NCI-H1694 treated with DMSO at 0.1 percent for 48 hours (cell line): ENCODE measurements at regions not wholly inside any gene's neighbourhood (a gene's known extent, or its start where the extent isn't known, plus 50 kb on each side); places are given as distances from the start of the nearest gene placed in this dataset.
"Not testable (repeated sequence)": the region's sequence is repeated elsewhere in the genome, so short reads cannot be mapped to it uniquely, and the experiment has no call there.

Source experiments
- DNase-seq: peaks from one replicate; lab custom pipeline; 2025; lab: John Stamatoyannopoulos, UW

DNA sequence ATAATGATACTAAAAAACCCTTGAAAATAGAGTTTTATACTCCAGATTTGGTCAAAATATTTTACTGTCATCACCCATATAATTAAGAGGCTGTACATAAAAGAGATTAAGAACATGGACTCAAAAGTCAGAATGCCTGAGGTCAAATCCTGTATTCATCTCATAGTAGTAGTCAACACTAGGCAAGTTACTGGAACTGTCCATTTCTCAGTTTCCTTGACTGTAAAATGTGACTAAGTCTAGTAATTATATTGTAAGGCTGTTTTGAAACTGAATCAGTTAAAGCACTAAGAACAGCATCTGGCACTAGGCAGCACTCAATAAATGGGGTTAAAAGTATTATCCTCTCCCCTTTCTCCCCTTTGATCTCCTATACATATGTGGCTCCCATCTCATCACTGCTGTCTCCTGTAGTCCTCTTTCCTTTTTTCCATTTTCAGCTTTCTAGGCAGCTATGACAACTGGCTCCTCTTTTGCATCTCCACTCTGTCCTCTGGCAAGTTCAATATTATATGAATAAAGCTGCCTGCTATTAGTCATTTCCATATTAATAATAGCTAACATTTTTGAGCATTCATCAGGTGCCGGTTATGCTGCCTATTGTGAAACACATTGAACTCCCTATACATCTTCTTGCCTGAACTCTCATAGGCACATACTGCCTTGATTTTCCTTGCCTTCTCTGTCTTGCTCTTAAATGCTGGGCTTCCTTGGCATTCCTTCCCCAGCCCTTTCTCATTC is 185.8 kb upstream of the NREP start:
- no peak for DNase-seq

- no peak for DNase-seq
Measured at GRCh38 chr5:111942201-111942600, 185.2 kb upstream of the NREP start.

DNA sequence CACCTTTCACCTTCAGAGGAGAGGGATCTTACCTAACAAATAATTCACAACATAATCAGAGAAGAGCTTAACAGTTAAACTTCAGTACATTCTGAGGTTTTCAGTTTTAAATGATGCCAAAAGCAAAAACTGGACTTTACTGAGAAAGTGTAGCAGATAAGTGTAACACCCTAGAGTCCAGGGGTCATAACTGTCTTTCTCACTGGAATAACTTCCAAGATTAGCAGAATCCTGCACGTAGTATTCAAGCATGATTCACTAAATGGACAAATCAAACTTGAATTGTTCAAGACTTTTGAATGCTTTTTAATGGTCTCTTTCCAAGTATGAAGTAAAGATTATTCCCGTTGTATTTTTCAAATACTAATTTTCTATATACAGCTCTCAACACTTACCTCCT is 180.1 kb upstream of the NREP start:
- no peak for DNase-seq

- DNase-seq, result no peak
Measured at GRCh38 chr5:111935835-111936234, 178.8 kb upstream of the NREP start.

DNA sequence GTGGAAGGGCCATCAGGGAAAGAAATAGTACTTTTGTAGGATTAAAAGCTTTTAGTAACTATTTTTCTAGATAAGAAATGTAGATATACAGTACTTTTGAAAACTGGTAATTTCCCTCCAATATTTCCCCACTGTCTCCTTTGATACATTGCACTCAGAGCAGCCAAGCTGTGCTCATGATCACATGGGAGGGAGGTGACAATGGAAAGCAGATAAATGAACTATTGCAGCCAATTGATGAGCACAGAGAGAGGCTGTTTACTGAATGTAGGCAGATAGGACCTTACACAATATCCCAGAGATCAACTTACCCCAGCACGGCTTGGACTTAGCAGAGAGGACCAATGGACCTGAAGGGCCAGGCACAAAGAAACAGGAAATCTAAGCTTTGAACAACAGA is 178.0 kb upstream of the NREP start:
- no peak for DNase-seq

GRCh38 chr5:111934511-111934910 is 177.5 kb upstream of the NREP start:
- DNase-seq, result no peak

- no peak for DNase-seq
Measured at GRCh38 chr5:111933086-111933485, 176.1 kb upstream of the NREP start.

DNA sequence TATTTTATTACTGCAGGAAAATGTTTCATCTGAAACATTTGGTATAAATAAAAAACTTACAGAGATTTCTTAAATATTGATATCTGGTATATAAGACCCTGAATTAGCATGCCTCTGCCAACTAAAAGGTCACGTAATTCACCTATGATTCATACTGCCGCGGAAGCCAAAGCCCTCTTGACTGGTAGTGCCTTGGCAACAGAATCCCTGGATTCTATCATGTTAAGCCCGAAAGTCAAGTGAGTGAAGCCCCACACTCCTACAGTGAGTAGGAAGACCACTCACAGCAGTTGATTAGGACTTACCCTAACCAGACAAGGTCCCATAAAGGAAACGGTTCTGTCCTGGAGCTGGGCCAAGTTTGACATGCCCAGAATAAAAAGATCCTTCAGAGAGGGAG is 175.6 kb upstream of the NREP start:
- no peak for DNase-seq

DNA sequence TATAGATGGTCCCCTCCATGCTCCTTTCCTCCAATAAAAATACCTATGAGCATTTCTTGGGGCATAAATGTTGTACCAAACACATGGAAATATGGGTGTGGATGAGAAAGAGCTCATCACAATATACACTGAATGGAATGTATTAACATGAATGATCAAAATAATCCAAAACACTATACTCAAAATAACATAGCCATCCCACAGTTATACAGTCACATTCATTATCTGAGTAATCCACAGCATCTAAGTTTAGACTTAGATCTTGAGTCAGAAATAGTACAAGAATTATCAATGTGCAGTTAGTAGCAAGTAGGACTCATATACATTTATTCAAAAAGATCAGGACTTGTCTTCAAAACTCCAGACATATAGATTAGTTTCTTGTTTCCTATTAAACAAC is 175.2 kb upstream of the NREP start:
- no peak for DNase-seq

DNA sequence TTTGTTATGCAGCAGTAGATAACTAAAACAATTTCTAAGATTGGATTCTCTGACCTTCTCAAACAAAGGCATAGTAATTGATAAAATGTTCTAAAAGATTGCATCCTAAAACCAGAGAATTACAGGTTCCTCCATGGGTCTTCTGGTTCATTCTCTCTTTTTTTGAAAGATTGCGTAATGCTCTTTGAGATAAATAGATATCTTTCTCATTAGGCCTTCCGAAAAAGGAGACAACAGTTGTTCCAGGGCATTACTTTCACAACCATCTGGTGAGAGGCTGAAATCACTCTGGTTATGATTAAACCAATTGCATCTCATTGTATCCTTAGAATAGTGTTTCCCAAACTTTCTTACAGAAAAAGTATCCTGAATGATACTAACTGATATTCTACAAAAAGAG is 174.7 kb upstream of the NREP start:
- DNase-seq, result no peak

DNA sequence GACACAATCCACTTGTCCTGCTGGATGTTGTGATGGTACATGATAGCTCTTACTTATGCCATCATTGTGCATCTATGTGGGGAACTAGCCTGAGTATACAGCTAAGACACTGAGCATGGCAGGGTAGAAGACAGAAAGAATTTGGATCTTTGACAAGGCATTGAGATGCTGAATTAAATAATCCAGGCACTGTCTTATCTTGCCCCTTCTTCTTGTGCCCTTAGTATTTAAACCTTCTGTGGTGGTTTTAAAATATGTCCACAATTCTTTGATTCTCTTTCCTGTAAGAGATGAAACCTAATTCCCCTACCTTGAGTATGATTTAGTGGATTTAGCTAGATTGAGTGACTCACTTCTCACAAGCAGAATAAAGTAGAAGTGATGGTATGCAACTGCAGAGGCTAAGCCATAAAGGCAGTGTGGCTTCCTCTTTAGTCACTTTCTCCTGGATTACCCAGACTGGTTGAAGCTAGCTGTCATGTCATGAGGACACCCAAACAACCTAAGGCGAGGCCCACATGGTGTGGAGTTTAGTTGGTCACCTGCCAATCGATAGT is 174.0 kb upstream of the NREP start:
- no peak for DNase-seq

DNA sequence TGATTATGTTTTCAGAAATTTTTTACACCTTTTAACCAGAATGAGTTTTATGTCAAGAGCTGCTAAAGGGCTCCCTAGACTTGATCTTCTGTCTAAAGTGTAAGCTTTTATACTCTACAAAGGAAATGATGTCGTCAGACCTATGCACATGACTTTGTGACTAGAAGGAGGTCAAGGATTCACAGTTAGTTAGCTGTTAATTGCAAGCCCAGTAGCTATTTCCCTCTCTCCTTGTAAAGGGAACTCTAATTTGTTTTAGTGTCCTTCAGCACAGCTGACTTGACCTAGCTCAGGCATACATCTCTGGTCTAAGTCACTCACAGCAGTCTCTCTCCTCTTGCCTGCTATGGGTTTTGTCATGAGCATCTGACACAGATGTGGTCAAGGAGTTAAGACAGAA is 173.5 kb upstream of the NREP start:
- no peak for DNase-seq

DNA sequence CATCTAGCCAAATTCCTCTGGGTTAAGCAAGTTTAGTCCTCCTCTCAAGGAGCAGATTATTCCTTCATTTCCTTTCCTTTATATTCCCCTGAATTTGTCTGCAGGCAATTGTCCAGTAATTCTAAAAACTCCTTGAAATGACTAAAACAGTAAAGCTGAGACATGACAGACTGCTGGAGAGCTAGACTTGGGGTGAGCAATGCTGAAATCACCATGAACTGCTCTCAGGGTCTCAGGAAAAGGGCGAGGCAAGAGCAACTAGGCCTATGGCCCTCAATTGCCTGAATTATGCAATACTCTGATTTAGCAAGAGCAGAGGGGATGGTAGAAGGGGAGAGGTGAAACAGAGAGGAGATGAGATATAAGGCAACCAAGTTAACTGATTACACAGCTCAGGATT is 172.9 kb upstream of the NREP start:
- no peak for DNase-seq

GRCh38 chr5:111929261-111929660 is 172.3 kb upstream of the NREP start:
- DNase-seq, result no peak

GRCh38 chr5:111928511-111928910 is 171.5 kb upstream of the NREP start:
- DNase-seq, result no peak

- no peak for DNase-seq
Measured at GRCh38 chr5:111927191-111927590, 170.2 kb upstream of the NREP start.

- no peak for DNase-seq
Measured at GRCh38 chr5:111926026-111926425, 169.0 kb upstream of the NREP start.

DNA sequence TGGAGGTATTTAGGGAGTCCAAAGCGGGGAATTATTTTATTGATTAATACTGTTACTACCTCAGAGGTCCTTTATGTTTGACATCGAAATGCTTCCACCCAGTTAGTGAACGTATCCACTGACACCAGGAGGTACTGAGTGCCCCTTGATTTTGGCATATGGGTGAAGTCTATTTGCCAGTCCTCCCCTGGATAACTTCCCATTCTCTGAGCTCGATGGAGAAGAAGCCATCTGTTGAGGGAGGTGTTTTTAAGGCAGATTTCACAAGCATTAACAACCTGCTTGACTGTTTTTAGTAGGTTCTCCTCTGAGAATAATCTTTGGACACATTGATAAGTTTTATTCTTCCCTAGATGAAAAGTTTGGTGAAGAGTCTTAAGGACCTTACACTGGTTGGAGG is 165.3 kb upstream of the NREP start:
- peak; percentile 41 for DNase-seq

GRCh38 chr5:111921691-111922090 is 164.7 kb upstream of the NREP start:
- not testable (repeated sequence) for DNase-seq

DNA sequence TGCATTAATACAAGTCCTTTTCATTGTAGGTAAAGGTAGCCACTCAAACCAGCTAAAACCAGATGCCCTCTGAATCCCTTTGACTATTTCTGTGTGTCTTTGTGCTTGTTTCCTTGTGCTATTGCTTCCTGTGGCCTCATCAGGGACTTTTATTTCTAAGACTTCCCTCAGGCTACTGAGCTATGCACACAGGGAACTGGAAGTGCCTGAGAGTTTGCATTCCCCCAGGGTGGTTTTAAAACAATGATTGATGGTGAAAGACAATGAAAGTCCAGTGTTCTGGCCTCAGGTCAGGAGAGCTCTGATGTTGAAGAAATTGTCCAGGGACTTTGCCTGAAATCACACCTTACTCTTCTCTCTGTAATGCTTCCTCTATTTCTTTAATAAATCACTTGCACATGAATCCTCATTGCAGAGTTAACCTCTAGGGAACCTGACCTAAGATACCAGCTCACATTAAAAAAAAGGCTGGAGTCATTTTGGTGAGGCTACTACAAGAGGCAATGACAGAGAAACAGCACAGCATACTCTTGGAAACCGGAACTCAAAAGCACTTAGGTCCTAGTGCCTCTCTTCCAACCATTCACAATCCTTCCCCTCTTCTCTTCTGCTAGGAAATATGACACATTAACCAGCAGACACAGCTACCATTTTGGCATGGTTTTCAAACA is 158.1 kb upstream of the NREP start:
- no peak for DNase-seq

DNA sequence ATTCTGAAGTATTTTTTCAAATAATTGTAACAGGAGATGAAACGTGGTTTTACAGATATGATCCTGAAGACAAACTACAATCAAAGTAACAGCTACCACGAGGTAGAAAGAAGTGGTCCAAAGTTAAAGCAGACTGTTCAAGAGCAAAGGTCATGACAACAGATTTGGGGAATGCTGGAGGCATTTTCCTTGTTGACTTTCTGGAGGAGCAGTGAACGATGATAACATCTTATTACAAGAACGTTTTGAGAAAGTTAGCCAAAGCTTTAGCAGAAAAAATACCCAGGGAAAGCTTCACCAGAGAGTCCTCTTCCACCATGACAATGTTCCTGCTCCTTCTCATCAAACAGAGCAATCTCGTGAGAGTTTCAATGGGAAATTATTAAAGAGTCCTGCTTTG is 145.4 kb upstream of the NREP start:
- no peak for DNase-seq

DNA sequence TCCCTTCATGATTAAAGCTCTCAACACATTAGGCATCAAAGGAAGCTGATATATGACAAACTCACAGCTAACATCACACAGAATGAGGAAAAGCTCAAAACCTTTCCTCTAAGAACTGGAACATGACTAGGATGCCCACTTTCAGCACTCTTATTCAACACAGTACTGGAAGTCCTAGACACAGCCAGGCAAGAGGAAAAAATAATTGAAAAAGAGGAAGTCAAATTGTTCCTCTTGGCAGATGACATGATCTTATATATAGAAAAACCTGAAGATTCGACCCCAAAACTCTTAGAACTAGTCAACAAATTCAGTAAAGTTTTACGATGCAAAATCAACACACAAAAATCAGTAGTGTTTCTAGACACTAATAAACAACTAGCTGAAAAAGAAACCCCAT is 144.3 kb upstream of the NREP start:
- DNase-seq, result no peak

DNA sequence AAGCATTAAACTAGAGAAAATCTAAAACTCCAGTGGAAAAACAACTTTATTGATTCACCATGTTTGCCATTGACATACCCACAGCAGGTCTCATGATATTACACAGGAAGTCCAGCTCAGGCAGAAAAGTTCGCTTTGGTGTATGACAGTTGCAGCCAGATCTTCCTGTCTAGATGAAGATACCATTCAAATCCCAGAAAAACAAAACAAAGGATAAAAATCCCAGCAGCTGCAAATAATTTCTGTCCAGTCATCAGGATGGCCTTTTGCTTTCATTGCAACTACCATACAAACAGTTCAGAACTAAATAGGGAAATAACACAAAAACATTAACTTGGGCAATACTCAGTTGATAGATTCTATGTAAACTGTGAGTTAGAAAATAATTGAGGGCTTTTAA is 136.0 kb upstream of the NREP start:
- no peak for DNase-seq

- DNase-seq, result no peak
Measured at GRCh38 chr5:111887706-111888105, 130.7 kb upstream of the NREP start.
